SK-N-SH (cell line): ENCODE measurements at regions not wholly inside any gene's neighbourhood (a gene's known extent, or its start where the extent isn't known, plus 50 kb on each side); places are given as distances from the start of the nearest gene placed in this dataset.
A peak's percentile ranks its signal among the peaks of the same experiment; 100 is the strongest.

Source experiments
- CTCF ChIA-PET: fragments of 300-600, 350-600 bp; formaldehyde crosslinking; extraction: SDS; loops from one replicate; lab custom pipeline; 2021; lab: Yijun Ruan, JAX
- POLR2A ChIA-PET: fragments of 350-600 bp; sonication (Branson Sonifier 250); formaldehyde crosslinking; extraction: SDS; loops from one replicate; lab custom pipeline; 2020; ENCODE audit warnings: antibody characterized with exemption, inconsistent platforms; lab: Yijun Ruan, JAX
- DNase-seq: peaks from one replicate; pipeline ENCODE4 v3.0.0; 2012
- H2AFZ ChIP-seq: fragments of 200-600 bp; sonication (generic); 2 replicates; pipeline ENCODE4 v1.8.1; 2016; ENCODE audit warnings: antibody characterized with exemption, mild to moderate bottlenecking, low read depth
- H3F3A ChIP-seq: fragments of 200-600 bp; sonication (generic); replicated peaks from 2 replicates; pipeline ENCODE3; 2016; ENCODE audit warnings: antibody characterized with exemption, mild to moderate bottlenecking; ENCODE audit not compliant: insufficient read depth
- H3K27ac ChIP-seq, 2 experiments: fragments of 200-500 bp in 1 of 2; fragments of 200-600 bp in 1 of 2; sonication (Bioruptor generic) in 1 of 2; sonication (generic), shearing (Covaris generic) in 1 of 2; 2 replicates each; pipeline versions ENCODE4 v1.5.1 to v1.6.1; 2014 to 2016; ENCODE audit warnings: low read depth in 2 of 2, inconsistent platforms in 1 of 2, low read length in 1 of 2, mild to moderate bottlenecking in 1 of 2, mixed read lengths in 1 of 2
- H3K27me3 ChIP-seq: fragments of 200-600 bp; sonication (generic), shearing (Covaris generic); 2 replicates; pipeline ENCODE4 v1.6.1; 2016; ENCODE audit warnings: mixed run types; ENCODE audit not compliant: insufficient read depth
- H3K36me3 ChIP-seq, 2 experiments: fragments of 200-500 bp in 1 of 2; fragments of 200-600 bp in 1 of 2; sonication (Bioruptor generic) in 1 of 2; sonication (generic) in 1 of 2; replicated peaks in 1 of 2; 2 replicates each; pipeline versions ENCODE3 to v1.5.1; 2014 to 2016; ENCODE audit warnings: low read length in 1 of 2, mild to moderate bottlenecking in 1 of 2; ENCODE audit not compliant: insufficient read depth in 2 of 2, control insufficient read depth in 1 of 2
- H3K4me1 ChIP-seq, 2 experiments: fragments of 200-500 bp in 1 of 2; fragments of 200-600 bp in 1 of 2; sonication (Bioruptor generic) in 1 of 2; sonication (generic), shearing (Covaris generic) in 1 of 2; 2 replicates each; pipeline versions ENCODE4 v1.5.1 to v1.6.1; 2014 to 2016; ENCODE audit warnings: low read depth in 1 of 2, low read length in 1 of 2, mixed run types in 1 of 2; ENCODE audit not compliant: insufficient read depth in 2 of 2, control insufficient read depth in 1 of 2
- H3K4me2 ChIP-seq: fragments of 200-600 bp; sonication (generic), shearing (Covaris generic); 2 replicates; pipeline ENCODE4 v1.6.1; 2017; ENCODE audit warnings: mixed run types
- H3K4me3 ChIP-seq, 2 experiments: fragments of 200-500 bp in 1 of 2; fragments of 200-600 bp in 1 of 2; sonication (Bioruptor generic) in 1 of 2; sonication (generic), shearing (Covaris generic) in 1 of 2; 2 replicates each; pipeline versions ENCODE4 v1.5.1 to v1.8.1; 2014 to 2016; ENCODE audit warnings: low read depth in 2 of 2, inconsistent platforms in 1 of 2, low read length in 1 of 2, mild to moderate bottlenecking in 1 of 2, mixed read lengths in 1 of 2, moderate library complexity in 1 of 2
- H3K79me2 ChIP-seq: fragments of 200-600 bp; sonication (generic); 2 replicates; pipeline ENCODE4 v1.8.1; 2017; ENCODE audit warnings: mild to moderate bottlenecking; ENCODE audit not compliant: insufficient read depth
- H3K9ac ChIP-seq: fragments of 200-600 bp; sonication (generic); 2 replicates; pipeline ENCODE4 v1.6.1; 2017; ENCODE audit warnings: mixed run types
- H3K9me2 ChIP-seq: fragments of 200-600 bp; sonication (generic); 2 replicates; pipeline ENCODE4 v1.6.1; 2017; ENCODE audit warnings: mixed run types
- H3K9me3 ChIP-seq: fragments of 200-600 bp; sonication (generic); 2 replicates; pipeline ENCODE4 v1.6.1; 2017; ENCODE audit warnings: mixed run types, mild to moderate bottlenecking, moderate library complexity
- H4K20me1 ChIP-seq: fragments of 200-600 bp; sonication (generic); 2 replicates; pipeline ENCODE4 v1.6.1; 2017; ENCODE audit warnings: mild to moderate bottlenecking, mixed run types; ENCODE audit not compliant: insufficient read depth
- CTCF ChIP-seq: fragments of 200-600 bp; sonication (generic); IDR thresholded peaks from 2 replicates; pipeline ENCODE4 v1.6.1; 2017; ENCODE audit warnings: antibody characterized with exemption, mild to moderate bottlenecking, moderate library complexity
- EZH2phosphoT487 ChIP-seq: fragments of 200-600 bp; sonication (generic); IDR thresholded peaks from 2 replicates; pipeline ENCODE4 v1.6.1; 2017; ENCODE audit warnings: low read depth, mixed run types, mild to moderate bottlenecking, antibody characterized with exemption, moderate library complexity, borderline replicate concordance
- FOXJ3 ChIP-seq: sonication (generic); formaldehyde crosslinking; IDR thresholded peaks from 2 replicates; pipeline ENCODE4 v1.5.1; 2020; ENCODE audit warnings: mild to moderate bottlenecking, missing genetic modification reagents
- RAD21 ChIP-seq: IDR thresholded peaks from 2 replicates; pipeline ENCODE4 v1.6.1; 2012; ENCODE audit warnings: mild to moderate bottlenecking, low read length
- REST ChIP-seq: IDR thresholded peaks from 2 replicates; pipeline ENCODE4 v1.6.1; 2012; ENCODE audit warnings: mild to moderate bottlenecking, low read depth, low read length, moderate library complexity
- RFX5 ChIP-seq: IDR thresholded peaks from 2 replicates; pipeline ENCODE4 v1.6.1; 2012; ENCODE audit warnings: mild to moderate bottlenecking, improper control_type of control experiment, low read length
- RXRA ChIP-seq: IDR thresholded peaks from 2 replicates; pipeline ENCODE4 v1.4.0; 2012; ENCODE audit warnings: low read depth, mild to moderate bottlenecking, borderline replicate concordance
- TEAD4 ChIP-seq: IDR thresholded peaks from 2 replicates; pipeline ENCODE4 v1.4.0; 2012; ENCODE audit warnings: mild to moderate bottlenecking, borderline replicate concordance; ENCODE audit not compliant: insufficient read depth
- YY1 ChIP-seq: IDR thresholded peaks from 2 replicates; pipeline ENCODE4 v1.4.0; 2012; ENCODE audit warnings: low read depth, mild to moderate bottlenecking
- WGBS: methylation state at CpG from one replicate; pipeline ENCODE4 v1.1.6; 2017; ENCODE audit warnings: low lambda C conversion rate; 5-methylcytosine and 5-hydroxymethylcytosine counted together
- TF ChIP-seq, protein P1 (sequence below): IDR thresholded peaks from 2 replicates; pipeline ENCODE4 v1.4.0; 2012; ENCODE audit warnings: low read depth, borderline replicate concordance

DNA sequence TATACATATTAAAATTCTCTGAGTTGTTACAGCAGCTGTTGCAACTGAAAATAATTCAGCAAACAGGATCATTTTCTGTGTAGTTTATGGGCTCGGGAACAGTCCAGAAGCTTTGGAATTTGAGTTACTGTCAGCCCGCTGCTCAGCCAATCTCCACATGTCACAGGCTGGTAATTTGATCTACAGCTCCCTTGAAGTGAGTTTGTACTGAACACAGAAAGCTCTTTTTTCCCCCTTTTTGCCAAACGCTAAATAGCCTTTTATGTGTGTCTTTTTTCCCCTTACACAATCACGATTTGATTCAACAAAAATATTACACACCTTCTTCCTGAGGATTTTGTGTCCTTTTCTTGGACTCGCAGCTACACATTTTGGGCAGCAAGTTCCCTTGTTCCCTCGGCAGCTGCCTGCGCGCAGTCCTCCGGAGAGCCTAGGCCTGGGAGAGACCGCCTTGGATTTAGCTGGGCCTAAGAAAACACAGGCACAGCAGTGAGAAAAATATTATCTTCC lies 371.4 kb downstream of the KCNRG start (continued):
- no peak for TF ChIP-seq REST
- no peak for TF ChIP-seq YY1
- TF ChIP-seq, protein P1, sequence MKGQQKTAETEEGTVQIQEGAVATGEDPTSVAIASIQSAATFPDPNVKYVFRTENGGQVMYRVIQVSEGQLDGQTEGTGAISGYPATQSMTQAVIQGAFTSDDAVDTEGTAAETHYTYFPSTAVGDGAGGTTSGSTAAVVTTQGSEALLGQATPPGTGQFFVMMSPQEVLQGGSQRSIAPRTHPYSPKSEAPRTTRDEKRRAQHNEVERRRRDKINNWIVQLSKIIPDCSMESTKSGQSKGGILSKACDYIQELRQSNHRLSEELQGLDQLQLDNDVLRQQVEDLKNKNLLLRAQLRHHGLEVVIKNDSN = no peak
- no peak for TF ChIP-seq RFX5
- no peak for TF ChIP-seq TEAD4
- TF ChIP-seq RXRA = no peak
- TF ChIP-seq EZH2phosphoT487 = no peak
- no peak for TF ChIP-seq FOXJ3 (CRISPR knock-in tag)

GRCh38 chr13:50387051-50387581 lies 371.9 kb downstream of the KCNRG start:
- H3K9ac ChIP-seq = no peak overlapping the region
- POLR2A ChIA-PET = no interaction called here

More at GRCh38 chr13:50387051-50387581, 371.9 kb downstream of the KCNRG start:
- TF ChIP-seq, protein P1 = no peak
- TF ChIP-seq CTCF = peak; percentile 16
- TF ChIP-seq RAD21 = peak; percentile 48
- CTCF ChIA-PET = interaction anchor here (0.6 to 1.6 kb wide), 2 partner anchors 9 to 302 kb away, joined by 3 to 4 read pairs; no protein-coding TSS in a partner anchor
- no peaks in the 10 kb centered on the region for H3K79me2 ChIP-seq
- no peaks in the 10 kb centered on the region for H3F3A ChIP-seq
- WGBS = 68% methylated on average over 6 of the region's 6 CpGs
- no peak overlapping the region for H3K4me3 ChIP-seq
- H3K36me3 ChIP-seq = no peaks in the 10 kb centered on the region
- no peak overlapping the region for H3K4me2 ChIP-seq
- H4K20me1 ChIP-seq = no peaks in the 10 kb centered on the region
- no peaks in the 10 kb centered on the region for H3K9me2 ChIP-seq
- peak; percentile 37 for DNase-seq
- H3K27me3 ChIP-seq = no peaks in the 10 kb centered on the region
- H2AFZ ChIP-seq = no peak overlapping the region
- H3K27ac ChIP-seq = no peak overlapping the region
- no peaks in the 10 kb centered on the region for H3K9me3 ChIP-seq
- H3K4me1 ChIP-seq = peaks cover 0 to 2% of the 10 kb centered on the region in 2 experiments; a peak in 2 of 4 replicates
